ENCODE measurements at regions not wholly inside any gene's neighbourhood (a gene's known extent, or its start where the extent isn't known, plus 50 kb on each side); places are given as distances from the start of the nearest gene placed in this dataset.

DNA sequence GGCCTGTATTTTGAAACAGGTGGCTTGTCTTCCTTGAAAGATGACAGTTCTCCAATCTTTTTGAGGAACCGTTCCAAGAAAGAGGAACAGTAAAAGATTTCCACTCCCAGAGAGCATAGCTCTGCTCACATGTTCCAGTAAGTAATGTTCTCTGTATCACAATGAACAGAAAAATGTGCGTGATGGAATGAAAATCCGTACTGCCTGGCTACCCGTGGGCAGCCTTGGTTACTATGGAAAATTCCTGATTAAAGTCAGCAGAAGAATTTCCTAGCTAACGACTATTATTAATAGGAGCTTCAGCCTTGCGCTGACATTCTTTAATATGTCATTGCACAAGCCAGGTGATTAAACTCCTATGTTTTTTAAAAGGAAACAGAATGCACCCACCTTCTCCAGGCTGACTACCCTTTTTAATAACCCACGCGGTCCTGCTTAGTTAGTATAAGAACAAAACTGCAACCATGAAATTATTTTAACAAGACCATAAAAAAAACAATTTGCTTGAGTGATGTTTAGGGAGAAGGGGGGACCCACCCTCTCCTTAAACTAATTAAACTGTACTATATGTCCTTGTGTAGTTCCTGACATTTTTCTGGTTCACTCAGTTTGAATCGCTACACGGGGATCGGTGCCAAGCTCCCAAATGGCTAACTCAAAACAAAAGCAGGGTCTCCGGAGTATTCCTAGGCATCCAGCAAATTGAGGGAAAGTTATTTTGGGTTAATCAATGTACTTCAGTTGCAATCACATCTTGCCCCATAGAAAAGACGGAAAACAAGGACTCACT, 54.8 kb upstream of the CPEB4 start:
- ChIA-PET POLR2A (ENCODE audit: partially characterized antibody) (no interaction called here), CTCF (ENCODE audit: partially characterized antibody) (interaction anchor here (0.7 to 1.6 kb wide), 4 partner anchors 10 to 149 kb away, joined by 3 read pairs; no protein-coding TSS in a partner anchor)
- Histone ChIP-seq H3K36me3 (ENCODE audit: control insufficient read depth in 2 of 4, insufficient read depth in 4 of 4, low read length in 3 of 4) (no peaks in the 10 kb centered on the region), H3K27me3 (replicated peaks in 1 of 4; ENCODE audit: control insufficient read depth in 3 of 4, extremely low read depth in 1 of 4, insufficient read depth in 3 of 4, low read length in 3 of 4) (no peaks in the 10 kb centered on the region; a peak in 1 of 7 replicates), H3K4ac (replicated peaks; ENCODE audit: insufficient read length, low read depth, low read length) (no peak overlapping the region), H3K4me2 (ENCODE audit: insufficient read depth in 1 of 2, low read depth in 2 of 2, low read length in 2 of 2) (no peak overlapping the region), H3K79me2 (ENCODE audit: control insufficient read depth in 1 of 2, insufficient read depth in 2 of 2, low read length in 2 of 2) (no peaks in the 10 kb centered on the region), H2AFZ (ENCODE audit: low read length) (no peak overlapping the region), H3K9me3 (ENCODE audit: insufficient read depth in 2 of 2, low read depth in 1 of 2, low read length in 1 of 2) (no peaks in the 10 kb centered on the region), H3K79me1 (ENCODE audit: low read depth, low read length) (no peaks in the 10 kb centered on the region), H3K27ac (ENCODE audit: low read depth, low read length) (no peak overlapping the region), H4K5ac (ENCODE audit: insufficient read length, low read depth, low read length) (no peak overlapping the region), H3K23ac (ENCODE audit: insufficient read length) (no peak overlapping the region), H3K4me3 (ENCODE audit: extremely low read depth in 1 of 4, insufficient read depth in 2 of 4, low read depth in 3 of 4, low read length in 4 of 4) (no peak overlapping the region), H2BK5ac (ENCODE audit: low read depth, low read length) (no peak overlapping the region), H2BK120ac (replicated peaks; ENCODE audit: low read depth, low read length) (no peak overlapping the region), H4K8ac (ENCODE audit: extremely low read depth, insufficient read depth, low read length) (no peak overlapping the region), H3K9ac (replicated peaks in 1 of 4; ENCODE audit: extremely low read depth in 1 of 4, low read depth in 3 of 4, low read length in 3 of 4) (no peak overlapping the region), H2BK12ac (ENCODE audit: low read depth, low read length) (no peak overlapping the region), H2BK20ac (ENCODE audit: low read length) (no peak overlapping the region), H2BK15ac (ENCODE audit: low read length) (no peak overlapping the region), H3K56ac (replicated peaks; ENCODE audit: insufficient read length, low read depth, low read length) (no peak overlapping the region), H4K20me1 (replicated peaks in 1 of 2; ENCODE audit: control insufficient read depth in 1 of 2, insufficient read depth in 2 of 2, low read length in 2 of 2) (no peaks in the 10 kb centered on the region), H3K18ac (ENCODE audit: extremely low read depth, low read length) (no peak overlapping the region), H3K14ac (ENCODE audit: insufficient read length) (no peak overlapping the region), H3K4me1 (replicated peaks in 1 of 4; ENCODE audit: control insufficient read depth in 3 of 4, insufficient read depth in 4 of 4, low read length in 3 of 4) (no peaks in the 10 kb centered on the region), H4K91ac (replicated peaks; ENCODE audit: insufficient read length, low read length) (no peak overlapping the region), H2AK5ac (ENCODE audit: low read depth, low read length) (no peak overlapping the region), H3K23me2 (ENCODE audit: low read depth, low read length) (no peaks in the 10 kb centered on the region)
- WGBS, 2 experiments (ENCODE audit: extremely low coverage in 1 of 2, insufficient coverage in 1 of 2, insufficient read length in 1 of 2, insufficient replicate concordance in 2 of 2, low coverage in 1 of 2, low lambda C conversion rate in 2 of 2, missing lambda C conversion rate in 1 of 2): 84% methylated on average over 13 of the region's 13 CpGs; no CpG with 5 or more reads in 1 of the 2 experiments
- no peak for FAIRE-seq
- DNase-seq (ENCODE audit: low read depth in 1 of 2, low spot score in 2 of 2): no peak
- TF ChIP-seq, protein P1, sequence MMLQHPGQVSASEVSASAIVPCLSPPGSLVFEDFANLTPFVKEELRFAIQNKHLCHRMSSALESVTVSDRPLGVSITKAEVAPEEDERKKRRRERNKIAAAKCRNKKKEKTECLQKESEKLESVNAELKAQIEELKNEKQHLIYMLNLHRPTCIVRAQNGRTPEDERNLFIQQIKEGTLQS (IDR thresholded peaks at IDR 0.05; ENCODE audit: insufficient read depth, low read depth, low read length): no peak
- TF ChIP-seq, protein P2, sequence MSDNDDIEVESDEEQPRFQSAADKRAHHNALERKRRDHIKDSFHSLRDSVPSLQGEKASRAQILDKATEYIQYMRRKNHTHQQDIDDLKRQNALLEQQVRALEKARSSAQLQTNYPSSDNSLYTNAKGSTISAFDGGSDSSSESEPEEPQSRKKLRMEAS (IDR thresholded peaks at IDR 0.05): no peak
- TF ChIP-seq TAF1 (IDR thresholded peaks at IDR 0.05; ENCODE audit: low read depth, low read length) (no peak), RNF2 (IDR thresholded peaks at IDR 0.05; ENCODE audit: borderline replicate concordance, low read depth, low read length, missing control alignments, poor library complexity, severe bottlenecking) (no peak), JUND (IDR thresholded peaks at IDR 0.05; ENCODE audit: low read length) (no peak), TEAD4 (IDR thresholded peaks at IDR 0.05; ENCODE audit: low read depth, low read length) (no peak), SP4 (IDR thresholded peaks at IDR 0.05; ENCODE audit: low read length) (no peak), SP2 (IDR thresholded peaks at IDR 0.05; ENCODE audit: low read length) (no peak), POLR2AphosphoS5 (IDR thresholded peaks at IDR 0.05; ENCODE audit: low read depth, low read length) (no peak), GABPA (IDR thresholded peaks at IDR 0.05; ENCODE audit: borderline replicate concordance, insufficient read depth, low read length) (no peak), CHD1 (IDR thresholded peaks at IDR 0.05; ENCODE audit: low read depth, low read length) (no peak), EZH2 (IDR thresholded peaks at IDR 0.05; ENCODE audit: low read depth, low read length, severe bottlenecking) (no peak)
